GM12892 (cell line): ENCODE measurements at regions not wholly inside any gene's neighbourhood (a gene's known extent, or its start where the extent isn't known, plus 50 kb on each side); places are given as distances from the start of the nearest gene placed in this dataset.

Experiments used
- DNase-seq: peaks from one replicate; pipeline ENCODE4 v3.0.0; 2011; ENCODE audit not compliant: insufficient read length
- FAIRE-seq: peaks from 2 replicates; lab custom pipeline; 2011; peaks lifted over from hg19 to GRCh38; lab: Jason Lieb, UNC
- POLR2A ChIP-seq: IDR thresholded peaks from 2 replicates; pipeline ENCODE4 v1.6.1; 2011; ENCODE audit warnings: low read depth, low read length, control low read depth
- POLR2AphosphoS5 ChIP-seq: IDR thresholded peaks from 2 replicates; pipeline ENCODE4 v1.6.1; 2011; ENCODE audit warnings: low read depth, low read length, control low read depth
- TAF1 ChIP-seq: IDR thresholded peaks from 2 replicates; pipeline ENCODE4 v1.6.1; 2011; ENCODE audit warnings: low read depth, mild to moderate bottlenecking, control low read depth, low read length, borderline replicate concordance

- DNase-seq (no peak), FAIRE-seq (no peak)
- TF ChIP-seq POLR2A, result no peak
- no peak for TF ChIP-seq POLR2AphosphoS5
- TF ChIP-seq TAF1, result no peak
Measured at GRCh38 chr16:65196420-65197075, 74.7 kb upstream of the CDH11 start.

GRCh38 chr16:65195998-65196397 is 74.1 kb upstream of the CDH11 start:
- DNase-seq, result no peak
- FAIRE-seq, result no peak
- no peak for TF ChIP-seq POLR2A
- no peak for TF ChIP-seq POLR2AphosphoS5
- no peak for TF ChIP-seq TAF1

- DNase-seq, result no peak
- TF ChIP-seq POLR2A, result no peak
- no peak for TF ChIP-seq POLR2AphosphoS5
- no peak for TF ChIP-seq TAF1
- no peak for FAIRE-seq
Measured at GRCh38 chr16:65185241-65185778, 63.4 kb upstream of the CDH11 start.

GRCh38 chr16:65181071-65181561 is 59.3 kb upstream of the CDH11 start:
- FAIRE-seq (no peak), DNase-seq (no peak)
- TF ChIP-seq POLR2A (no peak), TAF1 (no peak), POLR2AphosphoS5 (no peak)

- DNase-seq (no peak), FAIRE-seq (no peak)
- no peak for TF ChIP-seq POLR2AphosphoS5
- TF ChIP-seq POLR2A, result no peak
- TF ChIP-seq TAF1, result no peak
Measured at GRCh38 chr16:65178151-65178550, 56.3 kb upstream of the CDH11 start.

- no peak for TF ChIP-seq POLR2AphosphoS5
- no peak for TF ChIP-seq TAF1
- TF ChIP-seq POLR2A, result no peak
Measured at GRCh38 chr16:65176603-65177002, 54.7 kb upstream of the CDH11 start.

GRCh38 chr16:65172356-65172755 is 50.5 kb upstream of the CDH11 start:
- TF ChIP-seq TAF1, result no peak
- TF ChIP-seq POLR2AphosphoS5, result no peak
- TF ChIP-seq POLR2A, result no peak
- FAIRE-seq, result no peak
- DNase-seq, result no peak

More at GRCh38 chr16:65176603-65177002, 54.7 kb upstream of the CDH11 start:
- DNase-seq, result no peak
- FAIRE-seq, result no peak
